Smooth muscle cell (in vitro differentiated cells): ENCODE measurements at regions not wholly inside any gene's neighbourhood (a gene's known extent, or its start where the extent isn't known, plus 50 kb on each side); places are given as distances from the start of the nearest gene placed in this dataset.
A peak's percentile ranks its signal among the peaks of the same experiment; 100 is the strongest.

Experiments
- DNase-seq: peaks from one replicate; lab custom pipeline; 2025; ENCODE audit not compliant: unreplicated experiment; lab: John Stamatoyannopoulos, UW
- H2AFZ ChIP-seq: fragments of 200-600 bp; sonication (generic); 2 replicates; pipeline ENCODE4 v1.6.0; 2016; ENCODE audit warnings: antibody characterized with exemption, low read depth, mild to moderate bottlenecking
- H3F3A ChIP-seq: fragments of 200-600 bp; sonication (generic); 2 replicates; pipeline ENCODE4 v1.6.0; 2017; ENCODE audit warnings: antibody characterized with exemption, low read depth
- H3K27ac ChIP-seq: fragments of 200-600 bp; sonication (generic); 2 replicates; pipeline ENCODE4 v1.5.1; 2016; ENCODE audit warnings: low read depth, mild to moderate bottlenecking
- H3K27me3 ChIP-seq: fragments of 200-600 bp; sonication (generic); 2 replicates; pipeline ENCODE4 v1.6.1; 2016; ENCODE audit warnings: low read depth, mild to moderate bottlenecking
- H3K36me3 ChIP-seq: fragments of 200-600 bp; sonication (generic); 2 replicates; pipeline ENCODE4 v1.5.1; 2016; ENCODE audit warnings: low read depth
- H3K4me1 ChIP-seq: fragments of 200-600 bp; sonication (generic); 2 replicates; pipeline ENCODE4 v1.5.1; 2016; ENCODE audit warnings: low read depth
- H3K4me2 ChIP-seq: fragments of 200-600 bp; sonication (generic); 2 replicates; pipeline ENCODE4 v1.6.0; 2016; ENCODE audit warnings: mild to moderate bottlenecking
- H3K4me3 ChIP-seq: fragments of 200-600 bp; sonication (generic); 2 replicates; pipeline ENCODE4 v1.5.1; 2016; ENCODE audit warnings: mild to moderate bottlenecking
- H3K79me2 ChIP-seq: fragments of 200-600 bp; sonication (generic); 2 replicates; pipeline ENCODE4 v1.6.0; 2016; ENCODE audit warnings: low read depth, mild to moderate bottlenecking
- H3K9ac ChIP-seq: fragments of 200-600 bp; sonication (generic); 2 replicates; pipeline ENCODE4 v1.6.0; 2016; ENCODE audit warnings: low read depth
- H3K9me3 ChIP-seq: fragments of 200-600 bp; sonication (generic); replicated peaks from 2 replicates; pipeline ENCODE4 v1.5.1; 2016; ENCODE audit warnings: low read depth
- H4K20me1 ChIP-seq: fragments of 200-600 bp; sonication (generic); 2 replicates; pipeline ENCODE4 v1.6.0; 2016; ENCODE audit warnings: low read depth
- WGBS: methylation state at CpG from one replicate; pipeline ENCODE4 v1.1.7; 2016; ENCODE audit warnings: low lambda C conversion rate; 5-methylcytosine and 5-hydroxymethylcytosine counted together
- TF ChIP-seq, protein P1 (sequence below): fragments of 200-600 bp; sonication (generic); IDR thresholded peaks from 2 replicates; pipeline ENCODE4 v1.5.1; 2017; ENCODE audit warnings: borderline replicate concordance, mild to moderate bottlenecking, antibody characterized with exemption; ENCODE audit not compliant: insufficient read depth, poor library complexity, severe bottlenecking

DNA sequence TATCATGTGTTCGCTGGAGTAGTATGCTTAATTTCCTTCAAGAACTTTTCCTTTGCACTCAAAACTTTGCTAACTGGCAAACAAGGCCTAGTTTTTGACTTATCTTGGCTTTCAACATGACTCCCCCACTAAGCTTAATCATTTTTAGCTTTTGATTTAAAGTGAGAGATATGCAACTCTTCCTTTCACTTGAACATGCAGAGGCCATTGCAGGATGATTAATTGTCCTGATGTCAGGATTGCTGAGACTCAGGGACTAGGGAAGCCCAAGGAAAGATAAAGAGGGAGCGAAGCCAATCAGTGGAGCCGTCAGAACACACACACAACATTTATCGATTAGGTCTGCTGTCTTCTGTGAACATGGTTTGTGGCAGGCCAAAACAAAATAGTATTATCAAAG lies 491.4 kb downstream of the CBLN4 start:
- Histone ChIP-seq H3K4me3 (no peak overlapping the region), H3K9me3 (no peaks in the 10 kb centered on the region), H3K4me2 (no peak overlapping the region), H3K9ac (no peak overlapping the region), H2AFZ (no peak overlapping the region), H3K27me3 (no peaks in the 10 kb centered on the region), H3K36me3 (no peaks in the 10 kb centered on the region), H3K27ac (no peak overlapping the region), H3F3A (no peaks in the 10 kb centered on the region), H3K79me2 (no peaks in the 10 kb centered on the region), H4K20me1 (no peaks in the 10 kb centered on the region), H3K4me1 (no peaks in the 10 kb centered on the region)
- DNase-seq = no peak
- WGBS = 63% methylated on average over 4 of the region's 4 CpGs
- TF ChIP-seq, protein P1, sequence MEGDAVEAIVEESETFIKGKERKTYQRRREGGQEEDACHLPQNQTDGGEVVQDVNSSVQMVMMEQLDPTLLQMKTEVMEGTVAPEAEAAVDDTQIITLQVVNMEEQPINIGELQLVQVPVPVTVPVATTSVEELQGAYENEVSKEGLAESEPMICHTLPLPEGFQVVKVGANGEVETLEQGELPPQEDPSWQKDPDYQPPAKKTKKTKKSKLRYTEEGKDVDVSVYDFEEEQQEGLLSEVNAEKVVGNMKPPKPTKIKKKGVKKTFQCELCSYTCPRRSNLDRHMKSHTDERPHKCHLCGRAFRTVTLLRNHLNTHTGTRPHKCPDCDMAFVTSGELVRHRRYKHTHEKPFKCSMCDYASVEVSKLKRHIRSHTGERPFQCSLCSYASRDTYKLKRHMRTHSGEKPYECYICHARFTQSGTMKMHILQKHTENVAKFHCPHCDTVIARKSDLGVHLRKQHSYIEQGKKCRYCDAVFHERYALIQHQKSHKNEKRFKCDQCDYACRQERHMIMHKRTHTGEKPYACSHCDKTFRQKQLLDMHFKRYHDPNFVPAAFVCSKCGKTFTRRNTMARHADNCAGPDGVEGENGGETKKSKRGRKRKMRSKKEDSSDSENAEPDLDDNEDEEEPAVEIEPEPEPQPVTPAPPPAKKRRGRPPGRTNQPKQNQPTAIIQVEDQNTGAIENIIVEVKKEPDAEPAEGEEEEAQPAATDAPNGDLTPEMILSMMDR = no peak

DNA sequence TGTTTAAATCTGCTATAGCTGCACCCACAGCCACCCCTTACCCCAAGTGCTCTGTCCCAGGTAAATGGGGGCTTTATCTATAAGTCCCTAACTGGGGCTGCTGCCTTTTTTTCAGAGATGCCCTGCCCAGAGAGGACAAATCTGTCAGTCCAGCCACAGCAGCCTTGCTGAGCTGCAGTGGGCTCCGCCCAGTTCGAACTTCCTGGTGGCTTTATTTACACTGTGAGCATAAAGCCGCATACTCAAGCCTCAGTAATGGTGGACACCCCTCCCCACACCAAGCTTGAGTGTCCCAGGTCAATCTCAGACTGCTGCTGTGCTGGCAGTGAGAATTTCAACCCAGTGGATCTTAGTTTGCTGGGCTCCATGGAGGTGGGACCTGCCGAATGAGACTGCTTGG lies 505.2 kb downstream of the CBLN4 start:
- no peak overlapping the region for H2AFZ ChIP-seq
- H3K4me1 ChIP-seq = no peaks in the 10 kb centered on the region
- no peaks in the 10 kb centered on the region for H3F3A ChIP-seq
- no peaks in the 10 kb centered on the region for H3K27me3 ChIP-seq
- no peaks in the 10 kb centered on the region for H4K20me1 ChIP-seq
- H3K4me2 ChIP-seq = no peak overlapping the region
- TF ChIP-seq, protein P1 = no peak
- H3K4me3 ChIP-seq = no peak overlapping the region
- no peaks in the 10 kb centered on the region for H3K79me2 ChIP-seq
- H3K36me3 ChIP-seq = no peaks in the 10 kb centered on the region
- H3K9me3 ChIP-seq = no peaks in the 10 kb centered on the region
- H3K9ac ChIP-seq = no peak overlapping the region
- H3K27ac ChIP-seq = no peak overlapping the region
- DNase-seq = no peak
- WGBS = 91% methylated on average over 4 of the region's 4 CpGs

DNA sequence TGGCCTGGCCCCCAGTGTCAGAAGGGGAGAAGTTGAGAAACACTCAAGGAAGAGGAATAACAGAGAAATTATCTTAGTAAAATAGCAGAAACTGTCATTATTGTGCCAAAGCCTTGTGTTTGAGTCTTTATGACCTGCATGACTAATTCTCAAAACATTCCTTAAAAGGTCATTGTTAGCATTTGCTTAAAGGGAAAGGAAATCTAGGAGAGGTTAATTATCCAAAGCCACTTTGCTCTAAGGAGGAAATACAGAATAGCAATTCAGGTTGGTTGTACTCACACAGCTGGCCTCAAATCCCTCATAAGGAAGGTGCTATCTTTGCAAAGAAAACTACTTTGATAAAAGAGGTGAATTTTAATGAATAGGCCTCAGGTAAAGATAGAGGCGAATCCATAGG lies 516.7 kb downstream of the CBLN4 start:
- Histone ChIP-seq H3K4me2 (no peak overlapping the region), H4K20me1 (no peaks in the 10 kb centered on the region), H3K27me3 (no peaks in the 10 kb centered on the region), H3K4me3 (no peak overlapping the region), H3K9ac (no peak overlapping the region), H3K4me1 (no peaks in the 10 kb centered on the region), H3K36me3 (no peaks in the 10 kb centered on the region), H3K79me2 (no peaks in the 10 kb centered on the region), H3K9me3 (no peaks in the 10 kb centered on the region), H3K27ac (no peak overlapping the region), H2AFZ (no peak overlapping the region), H3F3A (no peaks in the 10 kb centered on the region)
- 94% methylated on average over 1 of the region's 1 CpG for WGBS
- no peak for DNase-seq
- TF ChIP-seq, protein P1 = no peak

DNA sequence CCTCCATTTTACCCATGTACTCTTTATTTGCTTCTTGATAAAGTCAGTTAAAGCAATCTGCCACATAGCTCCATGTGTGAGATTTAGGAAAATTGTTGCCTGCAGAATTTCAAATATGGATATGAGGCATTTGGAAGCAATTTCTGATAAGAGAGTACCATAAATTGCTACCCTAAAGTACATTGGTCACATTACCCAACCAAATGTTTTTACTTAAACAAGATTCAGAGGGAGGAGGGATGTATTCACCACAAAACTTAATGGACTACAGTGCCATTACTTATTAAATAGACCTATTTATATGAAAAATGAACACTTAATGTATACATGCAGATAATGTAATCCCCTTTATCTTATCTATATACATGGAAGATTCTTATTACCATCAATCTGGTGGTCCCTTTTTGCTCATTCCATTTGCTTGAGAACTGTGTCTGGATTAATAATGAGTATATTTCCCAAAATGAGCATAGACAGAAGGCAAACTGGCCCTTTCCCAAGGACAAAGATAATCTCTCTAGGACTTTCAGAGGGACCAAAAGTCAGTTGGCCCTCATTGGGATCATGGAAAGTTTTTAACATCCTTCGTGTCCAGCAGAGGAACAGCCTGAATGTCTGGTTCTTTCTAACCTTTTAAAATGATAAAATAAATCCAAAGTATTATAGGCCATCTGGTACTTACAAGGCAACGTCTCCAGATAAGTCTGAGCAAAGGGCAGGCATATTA lies 526.4 kb downstream of the CBLN4 start:
- TF ChIP-seq, protein P1 = no peak

More for the DNA sequence above, 526.4 kb downstream of the CBLN4 start:
- Histone ChIP-seq H3K27ac (peak overlapping the region; percentile 11), H3K27me3 (no peaks in the 10 kb centered on the region), H3K9me3 (no peaks in the 10 kb centered on the region), H3K9ac (no peak overlapping the region), H2AFZ (no peak overlapping the region), H3K79me2 (no peaks in the 10 kb centered on the region), H4K20me1 (no peaks in the 10 kb centered on the region), H3K4me3 (no peak overlapping the region), H3K36me3 (no peaks in the 10 kb centered on the region), H3K4me2 (no peak overlapping the region), H3F3A (no peaks in the 10 kb centered on the region), H3K4me1 (peaks cover 4% of the 10 kb centered on the region)
- WGBS = 46% methylated on average over 2 of the region's 2 CpGs
- no peak for DNase-seq
